KMS-11 (cell line): ENCODE measurements at regions not wholly inside any gene's neighbourhood (a gene's known extent, or its start where the extent isn't known, plus 50 kb on each side); places are given as distances from the start of the nearest gene placed in this dataset.

Experiments
- H2AFZ ChIP-seq: fragments of 200-600 bp; sonication (generic); 2 replicates; pipeline ENCODE4 v1.6.1; 2016; ENCODE audit warnings: antibody characterized with exemption, mixed run types, low read depth
- H3K27ac ChIP-seq: fragments of 200-600 bp; sonication (generic); 2 replicates; pipeline ENCODE4 v1.6.1; 2016; ENCODE audit warnings: mild to moderate bottlenecking, mixed run types
- H3K27me3 ChIP-seq: fragments of 200-600 bp; sonication (generic); 2 replicates; pipeline ENCODE4 v1.6.1; 2017; ENCODE audit warnings: mild to moderate bottlenecking, low read depth, mixed run types, moderate library complexity; ENCODE audit not compliant: insufficient read depth
- H3K36me3 ChIP-seq: fragments of 200-600 bp; sonication (generic); 2 replicates; pipeline ENCODE4 v1.6.1; 2017; ENCODE audit warnings: mild to moderate bottlenecking, mixed run types; ENCODE audit not compliant: insufficient read depth
- H3K4me1 ChIP-seq: fragments of 200-600 bp; sonication (generic); 2 replicates; pipeline ENCODE4 v1.6.1; 2016; ENCODE audit warnings: mild to moderate bottlenecking, low read depth, mixed run types; ENCODE audit not compliant: poor library complexity, severe bottlenecking
- H3K4me2 ChIP-seq: fragments of 200-600 bp; sonication (generic); 2 replicates; pipeline ENCODE4 v1.7.0; 2016; ENCODE audit warnings: mild to moderate bottlenecking, mixed run types
- H3K4me3 ChIP-seq: fragments of 200-600 bp; sonication (generic); IDR thresholded peaks from 2 replicates; pipeline ENCODE4 v1.6.1; 2017; ENCODE audit warnings: low read depth, low read length, mixed read lengths; ENCODE audit not compliant: insufficient read depth
- H3K79me2 ChIP-seq: fragments of 200-600 bp; sonication (generic); 2 replicates; pipeline ENCODE4 v1.6.1; 2016; ENCODE audit warnings: low read depth, mixed run types; ENCODE audit not compliant: insufficient read depth
- H3K9ac ChIP-seq: fragments of 200-600 bp; sonication (generic); 2 replicates; pipeline ENCODE4 v1.6.1; 2016; ENCODE audit warnings: mild to moderate bottlenecking, mixed run types
- H4K20me1 ChIP-seq: fragments of 200-600 bp; sonication (generic); 2 replicates; pipeline ENCODE4 v1.6.1; 2016; ENCODE audit warnings: mild to moderate bottlenecking, mixed run types; ENCODE audit not compliant: insufficient read depth
- TF ChIP-seq, protein P1 (sequence below): fragments of 200-600 bp; sonication (generic); conservative IDR thresholded peaks from 2 replicates; pipeline ENCODE4 v1.6.1; 2017; ENCODE audit warnings: low read depth, mild to moderate bottlenecking, antibody characterized with exemption, low read length, moderate library complexity, mixed read lengths

DNA sequence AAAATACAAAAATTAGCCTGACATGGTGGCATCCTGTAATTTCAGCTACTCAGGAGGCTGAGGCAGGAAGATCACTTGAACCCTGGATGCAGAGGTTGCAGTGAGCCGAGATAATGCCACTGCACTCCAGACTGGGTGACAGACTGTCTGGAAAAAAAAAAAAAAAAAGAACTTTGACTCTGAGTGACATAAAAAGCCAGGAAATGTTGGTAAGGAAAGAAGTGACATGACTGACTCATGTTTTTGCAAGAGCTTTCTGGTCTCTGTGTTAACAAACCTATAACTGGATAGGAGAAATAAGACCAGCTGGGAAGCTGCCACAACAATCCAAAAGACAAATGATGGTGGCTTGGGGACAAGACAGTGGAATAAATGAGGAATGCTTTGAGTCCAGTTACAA is 272.1 kb downstream of the HINT1 start:
- no peaks in the 10 kb centered on the region for H4K20me1 ChIP-seq
- no peaks in the 10 kb centered on the region for H3K36me3 ChIP-seq
- H2AFZ ChIP-seq = no peak overlapping the region
- H3K4me1 ChIP-seq = no peaks in the 10 kb centered on the region
- no peak overlapping the region for H3K4me3 ChIP-seq
- no peak overlapping the region for H3K27ac ChIP-seq
- H3K4me2 ChIP-seq = no peak overlapping the region
- H3K9ac ChIP-seq = no peak overlapping the region
- TF ChIP-seq, protein P1, sequence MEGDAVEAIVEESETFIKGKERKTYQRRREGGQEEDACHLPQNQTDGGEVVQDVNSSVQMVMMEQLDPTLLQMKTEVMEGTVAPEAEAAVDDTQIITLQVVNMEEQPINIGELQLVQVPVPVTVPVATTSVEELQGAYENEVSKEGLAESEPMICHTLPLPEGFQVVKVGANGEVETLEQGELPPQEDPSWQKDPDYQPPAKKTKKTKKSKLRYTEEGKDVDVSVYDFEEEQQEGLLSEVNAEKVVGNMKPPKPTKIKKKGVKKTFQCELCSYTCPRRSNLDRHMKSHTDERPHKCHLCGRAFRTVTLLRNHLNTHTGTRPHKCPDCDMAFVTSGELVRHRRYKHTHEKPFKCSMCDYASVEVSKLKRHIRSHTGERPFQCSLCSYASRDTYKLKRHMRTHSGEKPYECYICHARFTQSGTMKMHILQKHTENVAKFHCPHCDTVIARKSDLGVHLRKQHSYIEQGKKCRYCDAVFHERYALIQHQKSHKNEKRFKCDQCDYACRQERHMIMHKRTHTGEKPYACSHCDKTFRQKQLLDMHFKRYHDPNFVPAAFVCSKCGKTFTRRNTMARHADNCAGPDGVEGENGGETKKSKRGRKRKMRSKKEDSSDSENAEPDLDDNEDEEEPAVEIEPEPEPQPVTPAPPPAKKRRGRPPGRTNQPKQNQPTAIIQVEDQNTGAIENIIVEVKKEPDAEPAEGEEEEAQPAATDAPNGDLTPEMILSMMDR = no peak
- H3K27me3 ChIP-seq = no peaks in the 10 kb centered on the region
- H3K79me2 ChIP-seq = no peaks in the 10 kb centered on the region

DNA sequence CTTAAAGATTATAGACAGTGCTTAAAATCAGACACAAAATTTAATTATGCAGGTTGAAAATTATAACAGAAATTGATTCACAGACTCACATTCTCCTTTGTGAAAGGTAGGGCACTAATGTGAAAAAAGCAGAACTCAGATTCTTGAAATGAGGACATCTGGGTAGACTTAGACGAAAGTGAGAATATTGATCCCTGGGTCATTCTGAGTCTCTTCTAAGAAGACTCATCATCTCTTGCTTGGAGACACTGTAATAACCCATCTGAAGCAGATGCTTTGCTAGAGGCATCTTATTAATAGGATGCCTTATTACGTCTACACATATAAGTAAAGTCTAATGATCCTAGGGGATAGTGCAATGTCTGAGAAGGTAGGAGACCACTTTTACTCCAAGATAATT is 274.4 kb downstream of the HINT1 start:
- Histone ChIP-seq H4K20me1 (no peaks in the 10 kb centered on the region), H2AFZ (no peak overlapping the region), H3K27me3 (no peaks in the 10 kb centered on the region), H3K4me3 (no peak overlapping the region), H3K79me2 (no peaks in the 10 kb centered on the region), H3K27ac (no peak overlapping the region), H3K4me2 (no peak overlapping the region), H3K4me1 (no peaks in the 10 kb centered on the region), H3K36me3 (no peaks in the 10 kb centered on the region), H3K9ac (no peak overlapping the region)
- TF ChIP-seq, protein P1 = no peak

DNA sequence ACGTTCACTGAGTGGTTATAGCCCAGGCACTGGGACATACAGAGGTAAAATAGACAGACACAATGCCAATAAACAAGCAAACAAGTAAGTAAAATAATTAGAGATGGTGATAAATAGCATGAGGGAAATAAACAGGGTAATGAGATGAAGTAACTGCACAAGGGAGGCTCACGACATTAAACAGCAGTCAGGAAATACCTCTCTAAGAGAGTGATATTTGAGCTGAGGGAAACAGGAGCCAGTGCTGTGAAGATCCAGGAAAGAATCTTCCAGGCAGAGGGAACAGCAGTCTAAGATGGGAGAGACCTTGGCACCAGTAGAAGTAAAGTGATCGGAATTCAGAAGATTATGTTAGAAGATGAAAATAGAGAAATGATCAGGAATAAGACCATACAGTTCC is 279.4 kb downstream of the HINT1 start:
- H3K4me2 ChIP-seq = no peak overlapping the region

DNA sequence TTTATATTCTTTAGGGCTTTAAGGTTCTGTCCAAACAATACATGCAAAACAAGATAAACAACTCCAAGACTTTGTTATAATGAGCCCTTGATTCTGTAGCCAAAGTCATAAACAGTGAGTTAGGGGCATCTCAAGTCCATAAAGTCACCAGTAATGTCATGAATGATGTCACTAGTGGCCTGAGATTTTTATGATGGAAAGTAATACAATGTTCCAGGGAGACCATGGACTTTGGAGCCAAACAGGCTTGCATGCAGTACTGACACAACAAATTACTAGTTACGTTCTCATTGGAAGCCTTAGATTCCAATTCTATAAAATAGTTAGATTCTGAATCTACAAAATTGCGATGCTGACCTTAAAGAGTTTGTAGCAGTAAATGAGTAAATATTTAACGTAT is 280.0 kb downstream of the HINT1 start:
- no peaks in the 10 kb centered on the region for H3K27me3 ChIP-seq
- H3K79me2 ChIP-seq = no peaks in the 10 kb centered on the region
- H3K4me2 ChIP-seq = no peak overlapping the region
- H4K20me1 ChIP-seq = no peaks in the 10 kb centered on the region
- no peak overlapping the region for H2AFZ ChIP-seq
- no peaks in the 10 kb centered on the region for H3K36me3 ChIP-seq
- no peak overlapping the region for H3K4me3 ChIP-seq
- H3K27ac ChIP-seq = no peak overlapping the region
- TF ChIP-seq, protein P1 = no peak
- no peak overlapping the region for H3K9ac ChIP-seq
- no peaks in the 10 kb centered on the region for H3K4me1 ChIP-seq

More for the DNA sequence above, 279.4 kb downstream of the HINT1 start:
- H2AFZ ChIP-seq = no peak overlapping the region
- H3K9ac ChIP-seq = no peak overlapping the region
- no peaks in the 10 kb centered on the region for H3K4me1 ChIP-seq
- no peaks in the 10 kb centered on the region for H4K20me1 ChIP-seq
- TF ChIP-seq, protein P1 = no peak
- H3K79me2 ChIP-seq = no peaks in the 10 kb centered on the region
- no peak overlapping the region for H3K4me3 ChIP-seq
- H3K36me3 ChIP-seq = no peaks in the 10 kb centered on the region
- H3K27me3 ChIP-seq = no peaks in the 10 kb centered on the region
- no peak overlapping the region for H3K27ac ChIP-seq
